Spleen (tissue), 11 donors: ENCODE measurements at regions not wholly inside any gene's neighbourhood (a gene's known extent, or its start where the extent isn't known, plus 50 kb on each side); places are given as distances from the start of the nearest gene placed in this dataset.

Experiments
- DNase-seq: peaks from one replicate; pipeline ENCODE4 v3.0.0-alpha.2; 2020
- H3K27ac ChIP-seq, 8 donors: fragments of 200-600 bp; sonication (generic) in 7 of 8; 1 replicate in 4 of 8; 2 replicates in 4 of 8; pipeline versions ENCODE4 v1.5.0 to v1.8.0; 2016 to 2021; ENCODE audit warnings: inconsistent platforms in 4 of 8, mild to moderate bottlenecking in 4 of 8, moderate library complexity in 1 of 8
- H3K27me3 ChIP-seq, 7 donors: fragments of 200-600 bp; sonication (generic) in 6 of 7; replicated peaks in 1 of 7; 1 replicate in 4 of 7; 2 replicates in 3 of 7; pipeline versions ENCODE4 v1.5.0 to v1.8.0; 2016 to 2021; ENCODE audit warnings: inconsistent platforms in 3 of 7, mild to moderate bottlenecking in 1 of 7
- H3K36me3 ChIP-seq, 6 donors: fragments of 200-600 bp; sonication (generic) in 5 of 6; 1 replicate in 4 of 6; 2 replicates in 2 of 6; pipeline versions ENCODE4 v1.5.0 to v1.8.0; 2016 to 2021; ENCODE audit warnings: inconsistent platforms in 2 of 6
- H3K4me1 ChIP-seq, 6 donors: fragments of 200-600 bp; sonication (generic) in 5 of 6; 1 replicate in 3 of 6; 2 replicates in 3 of 6; pipeline versions ENCODE4 v1.5.0 to v1.8.0; 2016 to 2021; ENCODE audit warnings: inconsistent platforms in 3 of 6
- H3K4me3 ChIP-seq, 8 donors: fragments of 200-600 bp; sonication (generic) in 7 of 8; 1 replicate in 4 of 8; 2 replicates in 4 of 8; pipeline versions ENCODE4 v1.5.0 to v1.8.0; 2016 to 2021; ENCODE audit warnings: inconsistent platforms in 4 of 8, mild to moderate bottlenecking in 4 of 8, moderate library complexity in 2 of 8
- H3K9me3 ChIP-seq, 8 donors: fragments of 200-600 bp; sonication (generic) in 7 of 8; 1 replicate in 4 of 8; 2 replicates in 4 of 8; pipeline versions ENCODE4 v1.5.0 to v1.8.0; 2016 to 2021; ENCODE audit warnings: inconsistent platforms in 4 of 8
- CTCF ChIP-seq, 11 experiments: fragments of 200-600 bp in 7 of 11; fragments of 450-650 bp in 4 of 11; sonication (generic) in 4 of 11; IDR thresholded peaks in 8 of 11; conservative IDR thresholded peaks in 3 of 11; 1 replicate in 7 of 11; 2 replicates in 4 of 11; pipeline versions ENCODE4 v1.4.0 to v1.8.0; 2016 to 2021; ENCODE audit warnings: antibody characterized with exemption in 11 of 11, inconsistent platforms in 4 of 11, mild to moderate bottlenecking in 1 of 11
- POLR2A ChIP-seq, 3 donors: fragments of 450-650 bp; IDR thresholded peaks; one replicate each; pipeline ENCODE4 v1.5.1; 2017; ENCODE audit warnings: antibody characterized with exemption in 3 of 3, mild to moderate bottlenecking in 1 of 3
- POLR2AphosphoS5 ChIP-seq, 3 donors: sonication (generic); formaldehyde crosslinking; IDR thresholded peaks; one replicate each; pipeline ENCODE4 v1.5.1; 2017; ENCODE audit warnings: antibody characterized with exemption in 3 of 3
- WGBS, 5 donors: extraction: QIAGEN DNeasy Blood & Tissue Kit in 3 of 5; methylation state at CpG; one replicate each; pipeline versions ENCODE4 v1.1.5 to v1.1.7; 2013 to 2018; 5-methylcytosine and 5-hydroxymethylcytosine counted together
- intact Hi-C: fragments of 100-400 bp; cut with DNase I; formaldehyde crosslinking; loops from one replicate; pipeline ENCODE4 v1.15.0; 2023; ENCODE audit warnings: low total_unique reads
- donor health status: healthy with polysubstance abuse.
- donor health status: DM: no; HTN: no; CAD: no; lungs with moderate emphysema.
- donor health status: DM: no; HTN: no; CAD: no.
- donor health status: Bipolar disorder and iron deficiency.
- donor health status: healthy.
- donor health status: DM: no; HTN: no; CAD: no.
- donor health status: DM: yes; HTN: yes; CAD: no.

GRCh38 chr3:162892921-162893793 lies 1396.5 kb downstream of the OTOL1 start:
- TF ChIP-seq CTCF (IDR thresholded peaks at IDR 0.05 in 8 of 11, conservative IDR thresholded peaks at IDR 0.05 in 3 of 11) (no peak), POLR2A (IDR thresholded peaks at IDR 0.05) (no peak), POLR2AphosphoS5 (IDR thresholded peaks at IDR 0.05) (no peak)
- Histone ChIP-seq H3K9me3 (peaks cover 0 to 32% (median 0%) of the 10 kb centered on the region in 8 donors), H3K4me3 (no peak overlapping the region), H3K4me1 (no peaks in the 10 kb centered on the region), H3K27ac (no peak overlapping the region), H3K27me3 (no peaks in the 10 kb centered on the region), H3K36me3 (no peaks in the 10 kb centered on the region)
- no peak for DNase-seq
- WGBS, 5 donors: 63 to 77% (median 69%) methylated on average over 6 of the region's 6 CpGs; no CpG with 5 or more reads in 2 of the 5 donors
- intact Hi-C loops: no loop called here

GRCh38 chr3:162897291-162897690 lies 1400.7 kb downstream of the OTOL1 start:
- Histone ChIP-seq H3K4me1 (no peaks in the 10 kb centered on the region), H3K36me3 (no peaks in the 10 kb centered on the region), H3K4me3 (no peak overlapping the region), H3K27me3 (no peaks in the 10 kb centered on the region), H3K9me3 (peaks cover 0 to 22% (median 0%) of the 10 kb centered on the region in 8 donors), H3K27ac (no peak overlapping the region)
- TF ChIP-seq POLR2A (IDR thresholded peaks at IDR 0.05) (no peak), CTCF (IDR thresholded peaks at IDR 0.05 in 8 of 11, conservative IDR thresholded peaks at IDR 0.05 in 3 of 11) (no peak), POLR2AphosphoS5 (IDR thresholded peaks at IDR 0.05) (no peak)
- no peak for DNase-seq
- intact Hi-C loops: no loop called here

- no peak for TF ChIP-seq POLR2AphosphoS5 (IDR thresholded peaks at IDR 0.05)
- TF ChIP-seq CTCF (IDR thresholded peaks at IDR 0.05 in 8 of 11, conservative IDR thresholded peaks at IDR 0.05 in 3 of 11): no peak
- TF ChIP-seq POLR2A (IDR thresholded peaks at IDR 0.05): no peak
- 46 to 67% (median 61%) methylated on average over 2 of the region's 2 CpGs for WGBS, 5 donors
- Histone ChIP-seq H3K9me3 (peaks cover 0 to 8% (median 0%) of the 10 kb centered on the region in 8 donors), H3K27ac (no peak overlapping the region), H3K27me3 (no peaks in the 10 kb centered on the region), H3K4me3 (no peak overlapping the region), H3K4me1 (no peaks in the 10 kb centered on the region), H3K36me3 (no peaks in the 10 kb centered on the region)
- intact Hi-C loops: no loop called here
- DNase-seq: no peak
These were observed 1435.9 kb downstream of the OTOL1 start for GRCh38 chr3:162932503-162932902.

- WGBS, 5 donors: 56 to 83% (median 74%) methylated on average over 2 of the region's 2 CpGs
- Histone ChIP-seq H3K27me3 (no peaks in the 10 kb centered on the region), H3K4me3 (no peak overlapping the region), H3K9me3 (peaks cover 0 to 8% (median 0%) of the 10 kb centered on the region in 8 donors), H3K36me3 (no peaks in the 10 kb centered on the region), H3K27ac (no peak overlapping the region), H3K4me1 (no peaks in the 10 kb centered on the region)
- intact Hi-C loops: no loop called here
- TF ChIP-seq POLR2A (IDR thresholded peaks at IDR 0.05) (no peak), CTCF (IDR thresholded peaks at IDR 0.05 in 8 of 11, conservative IDR thresholded peaks at IDR 0.05 in 3 of 11) (no peak), POLR2AphosphoS5 (IDR thresholded peaks at IDR 0.05) (no peak)
- no peak for DNase-seq
These were observed 1437.0 kb downstream of the OTOL1 start for GRCh38 chr3:162933656-162934055.
